Neural cell (in vitro differentiated cells): ENCODE measurements at regions not wholly inside any gene's neighbourhood (a gene's known extent, or its start where the extent isn't known, plus 50 kb on each side); places are given as distances from the start of the nearest gene placed in this dataset.

ENCODE experiments used
- H2AFZ ChIP-seq: fragments of 200-600, 300-800 bp; sonication (generic), shearing (Covaris generic); 2 replicates; pipeline ENCODE4 v1.6.0; 2014; ENCODE audit warnings: low read depth, mild to moderate bottlenecking, antibody characterized with exemption, low read length, moderate library complexity
- H3F3A ChIP-seq: fragments of 200-600 bp; shearing (Covaris generic); 2 replicates; pipeline ENCODE4 v1.6.1; 2016; ENCODE audit warnings: mild to moderate bottlenecking, moderate library complexity, mixed read lengths, antibody characterized with exemption, low read length; ENCODE audit not compliant: insufficient read depth, poor library complexity, severe bottlenecking
- H3K27ac ChIP-seq: fragments of 200-600, 300-800 bp; sonication (generic), shearing (Covaris generic); 2 replicates; pipeline ENCODE4 v1.5.1; 2014; ENCODE audit warnings: mild to moderate bottlenecking, low read length, moderate library complexity
- H3K27me3 ChIP-seq: fragments of 300-800, 200-600 bp; sonication (generic), shearing (Covaris generic); 2 replicates; pipeline ENCODE4 v1.6.0; 2014; ENCODE audit warnings: mild to moderate bottlenecking, low read depth, low read length, moderate library complexity; ENCODE audit not compliant: insufficient read depth
- H3K36me3 ChIP-seq: fragments of 300-800, 200-600 bp; sonication (generic), shearing (Covaris generic); 2 replicates; pipeline ENCODE4 v1.5.1; 2014; ENCODE audit warnings: mild to moderate bottlenecking, antibody characterized with exemption, low read length, moderate library complexity; ENCODE audit not compliant: insufficient read depth
- H3K4me2 ChIP-seq: fragments of 300-800, 200-600 bp; sonication (generic), shearing (Covaris generic); 2 replicates; pipeline ENCODE4 v1.6.0; 2014; ENCODE audit warnings: mild to moderate bottlenecking, low read length
- H3K4me3 ChIP-seq: fragments of 300-800, 200-600 bp; sonication (generic), shearing (Covaris generic); 2 replicates; pipeline ENCODE4 v1.5.1; 2014; ENCODE audit warnings: mild to moderate bottlenecking, low read length, moderate library complexity
- H3K79me2 ChIP-seq: fragments of 200-600 bp; shearing (Covaris generic); replicated peaks from 2 replicates; pipeline ENCODE4 v1.6.0; 2014; ENCODE audit warnings: mild to moderate bottlenecking, low read length, moderate library complexity; ENCODE audit not compliant: insufficient read depth
- H3K9ac ChIP-seq: fragments of 300-800, 200-600 bp; sonication (generic), shearing (Covaris generic); 2 replicates; pipeline ENCODE4 v1.6.1; 2016; ENCODE audit warnings: mild to moderate bottlenecking, low read length, mixed read lengths
- H3K9me2 ChIP-seq: fragments of 200-600 bp; shearing (Covaris generic); 2 replicates; pipeline ENCODE4 v1.6.1; 2016; ENCODE audit warnings: mild to moderate bottlenecking, low read length, mixed read lengths; ENCODE audit not compliant: insufficient read depth
- H3K9me3 ChIP-seq: fragments of 200-600, 300-800 bp; sonication (generic), shearing (Covaris generic); 2 replicates; pipeline ENCODE4 v1.6.1; 2016; ENCODE audit warnings: mild to moderate bottlenecking, mixed run types, low read length, moderate library complexity, mixed read lengths
- H4K20me1 ChIP-seq: fragments of 200-600 bp; shearing (Covaris generic); 2 replicates; pipeline ENCODE4 v1.6.1; 2016; ENCODE audit warnings: mild to moderate bottlenecking, mixed run types; ENCODE audit not compliant: insufficient read depth
- CTCF ChIP-seq: fragments of 450-650 bp; IDR thresholded peaks from 2 replicates; pipeline ENCODE4 v1.5.1; 2014; ENCODE audit warnings: antibody characterized with exemption, mild to moderate bottlenecking, moderate library complexity; ENCODE audit not compliant: poor library complexity, severe bottlenecking
- EP300 ChIP-seq: fragments of 450-650 bp; conservative IDR thresholded peaks from 2 replicates; pipeline ENCODE4 v1.6.1; 2014; ENCODE audit warnings: antibody characterized with exemption, mild to moderate bottlenecking, moderate library complexity; ENCODE audit not compliant: poor library complexity, severe bottlenecking
- EZH2 ChIP-seq: fragments of 200-600, 300-800 bp; shearing (Covaris generic), sonication (generic); IDR thresholded peaks from 2 replicates; pipeline ENCODE4 v1.6.1; 2014; ENCODE audit warnings: antibody characterized with exemption, low read length, borderline replicate concordance, mild to moderate bottlenecking; ENCODE audit not compliant: insufficient read depth, poor library complexity, severe bottlenecking
- MXI1 ChIP-seq: fragments of 450-650 bp; conservative IDR thresholded peaks from 2 replicates; pipeline ENCODE4 v1.6.1; 2014; ENCODE audit warnings: antibody characterized with exemption, mild to moderate bottlenecking; ENCODE audit not compliant: poor library complexity, severe bottlenecking
- POLR2AphosphoS5 ChIP-seq: IDR thresholded peaks from 2 replicates; pipeline ENCODE4 v1.6.1; 2012
- RAD21 ChIP-seq: fragments of 450-650 bp; conservative IDR thresholded peaks from 2 replicates; pipeline ENCODE4 v1.6.1; 2014; ENCODE audit warnings: antibody characterized with exemption, mild to moderate bottlenecking, moderate library complexity
- REST ChIP-seq: IDR thresholded peaks from 2 replicates; pipeline ENCODE4 v1.6.1; 2012; ENCODE audit warnings: borderline replicate concordance
- SMC3 ChIP-seq: fragments of 450-650 bp; conservative IDR thresholded peaks from 2 replicates; pipeline ENCODE4 v1.6.1; 2014; ENCODE audit warnings: antibody characterized with exemption, mild to moderate bottlenecking, moderate library complexity; ENCODE audit not compliant: poor library complexity
- TAF1 ChIP-seq: IDR thresholded peaks from 2 replicates; pipeline ENCODE4 v1.6.1; 2012; ENCODE audit warnings: low read depth

DNA sequence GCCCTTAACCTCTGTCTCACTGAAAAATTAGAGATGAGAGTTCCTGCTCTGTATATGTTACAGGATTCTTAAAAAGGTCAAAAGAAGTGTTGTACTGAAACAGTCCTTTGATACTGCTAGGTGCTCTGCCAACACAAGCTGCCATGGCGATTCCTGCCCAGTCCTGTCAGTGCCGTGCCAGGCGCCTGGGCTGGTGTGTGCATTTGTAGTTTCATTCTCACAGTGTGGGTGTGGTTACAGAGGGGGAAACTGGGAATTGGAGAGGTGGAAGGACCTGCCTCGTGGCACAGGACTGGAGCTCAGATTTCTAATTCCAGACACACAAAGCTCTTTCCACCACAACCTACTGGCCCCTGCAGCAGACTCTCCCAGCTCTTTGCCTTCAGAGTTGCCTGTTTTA, 122.3 kb upstream of the RAB6C start:
- Histone ChIP-seq H2AFZ (no peak overlapping the region), H3K9me2 (no peaks in the 10 kb centered on the region), H4K20me1 (no peaks in the 10 kb centered on the region), H3K4me3 (no peak overlapping the region), H3F3A (no peaks in the 10 kb centered on the region), H3K27me3 (no peaks in the 10 kb centered on the region), H3K4me2 (no peak overlapping the region), H3K36me3 (no peaks in the 10 kb centered on the region), H3K9ac (no peak overlapping the region), H3K9me3 (no peaks in the 10 kb centered on the region), H3K79me2 (no peaks in the 10 kb centered on the region), H3K27ac (no peak overlapping the region)
- TF ChIP-seq CTCF: no peak
- TF ChIP-seq SMC3: no peak
- TF ChIP-seq POLR2AphosphoS5: no peak
- TF ChIP-seq TAF1: no peak
- no peak for TF ChIP-seq MXI1
- TF ChIP-seq RAD21: no peak
- TF ChIP-seq REST: no peak
- TF ChIP-seq EP300: no peak

- H3K9me2 ChIP-seq: no peaks in the 10 kb centered on the region
- H3K9ac ChIP-seq: no peak overlapping the region
- H3F3A ChIP-seq: no peaks in the 10 kb centered on the region
- H2AFZ ChIP-seq: no peak overlapping the region
- H3K4me3 ChIP-seq: no peak overlapping the region
- TF ChIP-seq EP300: no peak
- no peak for TF ChIP-seq REST
- no peak for TF ChIP-seq CTCF
- no peak for TF ChIP-seq RAD21
- TF ChIP-seq POLR2AphosphoS5: no peak
- TF ChIP-seq SMC3: no peak
- no peak for TF ChIP-seq TAF1
- no peak for TF ChIP-seq EZH2
- no peak for TF ChIP-seq MXI1
- H3K36me3 ChIP-seq: no peaks in the 10 kb centered on the region
- no peaks in the 10 kb centered on the region for H3K9me3 ChIP-seq
- no peaks in the 10 kb centered on the region for H3K27me3 ChIP-seq
- H4K20me1 ChIP-seq: no peaks in the 10 kb centered on the region
- H3K4me2 ChIP-seq: no peak overlapping the region
- H3K27ac ChIP-seq: no peak overlapping the region
- H3K79me2 ChIP-seq: no peaks in the 10 kb centered on the region
Measured at GRCh38 chr2:129859175-129859574, 120.3 kb upstream of the RAB6C start.
